ENCODE measurements at regions not wholly inside any gene's neighbourhood (a gene's known extent, or its start where the extent isn't known, plus 50 kb on each side); places are given as distances from the start of the nearest gene placed in this dataset.
"Not testable (repeated sequence)": the region's sequence is repeated elsewhere in the genome, so short reads cannot be mapped to it uniquely, and the experiment has no call there.

- peaks cover 0 to 4% (median 0%) of the 10 kb centered on the region in 3 donors for H3K36me3 Mint-ChIP-seq
- peaks cover 5 to 39% (median 16%) of the 10 kb centered on the region in 6 donors for H3K9me3 Mint-ChIP-seq
These were observed 200.0 kb downstream of the FOXG1 start for GRCh38 chr14:28966416-28967233.

GRCh38 chr14:28975084-28975483 is 208.5 kb downstream of the FOXG1 start:
- peaks cover 0 to 2% (median 0%) of the 10 kb centered on the region in 3 donors for H3K27me3 Mint-ChIP-seq (ENCODE audit: low read depth in 3 of 3)
- H3K36me3 Mint-ChIP-seq, result peaks cover 0 to 3% (median 0%) of the 10 kb centered on the region in 3 donors
- no peak for DNase-seq
- no peak overlapping the region for H3K4me3 Mint-ChIP-seq
- no peak overlapping the region for H3K27ac Mint-ChIP-seq
- peaks cover 12 to 52% (median 26%) of the 10 kb centered on the region in 6 donors for H3K9me3 Mint-ChIP-seq
- H3K4me1 Mint-ChIP-seq, result no peaks in the 10 kb centered on the region

More at GRCh38 chr14:28966416-28967233, 200.0 kb downstream of the FOXG1 start:
- no peaks in the 10 kb centered on the region for H3K4me1 Mint-ChIP-seq
- no peak for DNase-seq
- H3K27me3 Mint-ChIP-seq (ENCODE audit: low read depth in 3 of 3), result peaks cover 0 to 2% (median 2%) of the 10 kb centered on the region in 3 donors
- no peak overlapping the region for H3K4me3 Mint-ChIP-seq
- H3K27ac Mint-ChIP-seq, result no peak overlapping the region

- Mint-ChIP-seq H3K4me3 (no peak overlapping the region), H3K9me3 (peaks cover 19 to 73% (median 41%) of the 10 kb centered on the region in 6 donors), H3K27me3 (ENCODE audit: low read depth in 3 of 3) (no peaks in the 10 kb centered on the region), H3K27ac (no peak overlapping the region), H3K36me3 (no peaks in the 10 kb centered on the region), H3K4me1 (no peaks in the 10 kb centered on the region)
- DNase-seq, result no peak
These were observed 215.6 kb downstream of the FOXG1 start for GRCh38 chr14:28982228-28982627.

- Mint-ChIP-seq H3K27me3 (ENCODE audit: low read depth in 3 of 3) (no peaks in the 10 kb centered on the region), H3K4me3 (no peak overlapping the region), H3K4me1 (no peaks in the 10 kb centered on the region), H3K36me3 (no peaks in the 10 kb centered on the region), H3K27ac (no peak overlapping the region), H3K9me3 (peaks cover 19 to 66% (median 45%) of the 10 kb centered on the region in 6 donors)
- no peak for DNase-seq
These were observed 216.7 kb downstream of the FOXG1 start for GRCh38 chr14:28983279-28983678.

GRCh38 chr14:28987516-28987915 is 220.9 kb downstream of the FOXG1 start:
- Mint-ChIP-seq H3K27me3 (ENCODE audit: low read depth in 3 of 3) (no peaks in the 10 kb centered on the region), H3K9me3 (peaks cover 3 to 48% (median 22%) of the 10 kb centered on the region in 6 donors), H3K4me1 (no peaks in the 10 kb centered on the region), H3K27ac (no peak overlapping the region), H3K36me3 (peaks cover 0 to 4% (median 0%) of the 10 kb centered on the region in 3 donors), H3K4me3 (no peak overlapping the region)
- DNase-seq, result no peak

GRCh38 chr14:28997196-28997595 is 230.6 kb downstream of the FOXG1 start:
- DNase-seq; H3K4me1 Mint-ChIP-seq; H3K4me3 Mint-ChIP-seq; H3K27ac Mint-ChIP-seq; H3K27me3 Mint-ChIP-seq (ENCODE audit: low read depth in 3 of 3); H3K36me3 Mint-ChIP-seq: not testable (repeated sequence)
- H3K9me3 Mint-ChIP-seq, result peaks cover 11 to 47% (median 32%) of the 10 kb centered on the region in 6 donors

GRCh38 chr14:28999656-29000055 is 233.1 kb downstream of the FOXG1 start:
- Mint-ChIP-seq H3K36me3 (peaks cover 0 to 4% (median 0%) of the 10 kb centered on the region in 3 donors), H3K4me3 (no peak overlapping the region), H3K9me3 (peaks cover 14 to 45% (median 33%) of the 10 kb centered on the region in 6 donors), H3K4me1 (no peaks in the 10 kb centered on the region), H3K27me3 (ENCODE audit: low read depth in 3 of 3) (peaks cover 0 to 4% (median 0%) of the 10 kb centered on the region in 3 donors), H3K27ac (no peak overlapping the region)
- no peak for DNase-seq

- Mint-ChIP-seq H3K36me3 (peaks cover 0 to 3% (median 0%) of the 10 kb centered on the region in 3 donors), H3K27me3 (ENCODE audit: low read depth in 3 of 3) (peaks cover 0 to 4% (median 0%) of the 10 kb centered on the region in 3 donors), H3K27ac (no peak overlapping the region), H3K9me3 (peaks cover 8 to 23% (median 16%) of the 10 kb centered on the region in 6 donors), H3K4me3 (no peak overlapping the region), H3K4me1 (no peaks in the 10 kb centered on the region)
- no peak for DNase-seq
These were observed 239.1 kb downstream of the FOXG1 start for GRCh38 chr14:29005647-29006046.

- H3K4me1 Mint-ChIP-seq, result no peaks in the 10 kb centered on the region
- peaks cover 0 to 4% (median 0%) of the 10 kb centered on the region in 3 donors for H3K27me3 Mint-ChIP-seq (ENCODE audit: low read depth in 3 of 3)
- H3K9me3 Mint-ChIP-seq, result peaks cover 11 to 27% (median 17%) of the 10 kb centered on the region in 6 donors
- DNase-seq, result no peak
- H3K4me3 Mint-ChIP-seq, result no peak overlapping the region
- H3K27ac Mint-ChIP-seq, result no peak overlapping the region
- peaks cover 0 to 3% (median 0%) of the 10 kb centered on the region in 3 donors for H3K36me3 Mint-ChIP-seq
These were observed 241.4 kb downstream of the FOXG1 start for GRCh38 chr14:29007990-29008389.

GRCh38 chr14:29016050-29016900 is 249.7 kb downstream of the FOXG1 start:
- Mint-ChIP-seq H3K9me3 (peaks cover 0 to 41% (median 6%) of the 10 kb centered on the region in 6 donors), H3K4me3 (no peak overlapping the region), H3K27me3 (ENCODE audit: low read depth in 3 of 3) (no peaks in the 10 kb centered on the region), H3K36me3 (no peaks in the 10 kb centered on the region), H3K27ac (no peak overlapping the region), H3K4me1 (no peaks in the 10 kb centered on the region)
- no peak for DNase-seq

- H3K27ac Mint-ChIP-seq; H3K4me3 Mint-ChIP-seq; DNase-seq; H3K4me1 Mint-ChIP-seq; H3K27me3 Mint-ChIP-seq (ENCODE audit: low read depth in 3 of 3); H3K36me3 Mint-ChIP-seq: not testable (repeated sequence)
- peaks cover 18 to 59% (median 36%) of the 10 kb centered on the region in 6 donors for H3K9me3 Mint-ChIP-seq
These were observed 256.9 kb downstream of the FOXG1 start for GRCh38 chr14:29023505-29023904.

- DNase-seq; H3K27me3 Mint-ChIP-seq (ENCODE audit: low read depth in 3 of 3); H3K4me3 Mint-ChIP-seq; H3K27ac Mint-ChIP-seq; H3K4me1 Mint-ChIP-seq: not testable (repeated sequence)
- Mint-ChIP-seq H3K36me3 (peaks cover 0 to 13% (median 0%) of the 10 kb centered on the region in 3 donors), H3K9me3 (peaks cover 22 to 63% (median 35%) of the 10 kb centered on the region in 6 donors)
These were observed 260.9 kb downstream of the FOXG1 start for GRCh38 chr14:29027441-29027840.

- not testable (repeated sequence) for H3K27ac Mint-ChIP-seq; DNase-seq; H3K27me3 Mint-ChIP-seq (ENCODE audit: low read depth in 3 of 3); H3K4me1 Mint-ChIP-seq; H3K4me3 Mint-ChIP-seq
- peaks cover 0 to 13% (median 0%) of the 10 kb centered on the region in 3 donors for H3K36me3 Mint-ChIP-seq
- H3K9me3 Mint-ChIP-seq, result peaks cover 22 to 63% (median 34%) of the 10 kb centered on the region in 6 donors
These were observed 261.5 kb downstream of the FOXG1 start for GRCh38 chr14:29027941-29028705.
